LNCaP clone FGC (cell line): ENCODE measurements at regions not wholly inside any gene's neighbourhood (a gene's known extent, or its start where the extent isn't known, plus 50 kb on each side); places are given as distances from the start of the nearest gene placed in this dataset.

Experiments used
- DNase-seq: peaks from one replicate; pipeline ENCODE4 v3.0.0-alpha.2; 2011; ENCODE audit warnings: low read depth
- H3K4me3 ChIP-seq: 2 replicates; pipeline ENCODE4 v1.5.1; 2011; ENCODE audit warnings: mild to moderate bottlenecking, low read depth, low read length, control low read depth
- TF ChIP-seq, protein P1 (sequence below): IDR thresholded peaks from 2 replicates; pipeline ENCODE4 v1.5.1; 2012; ENCODE audit warnings: mild to moderate bottlenecking; ENCODE audit not compliant: control insufficient read depth, insufficient read depth; ENCODE audit errors: extremely low read depth

- TF ChIP-seq, protein P1, sequence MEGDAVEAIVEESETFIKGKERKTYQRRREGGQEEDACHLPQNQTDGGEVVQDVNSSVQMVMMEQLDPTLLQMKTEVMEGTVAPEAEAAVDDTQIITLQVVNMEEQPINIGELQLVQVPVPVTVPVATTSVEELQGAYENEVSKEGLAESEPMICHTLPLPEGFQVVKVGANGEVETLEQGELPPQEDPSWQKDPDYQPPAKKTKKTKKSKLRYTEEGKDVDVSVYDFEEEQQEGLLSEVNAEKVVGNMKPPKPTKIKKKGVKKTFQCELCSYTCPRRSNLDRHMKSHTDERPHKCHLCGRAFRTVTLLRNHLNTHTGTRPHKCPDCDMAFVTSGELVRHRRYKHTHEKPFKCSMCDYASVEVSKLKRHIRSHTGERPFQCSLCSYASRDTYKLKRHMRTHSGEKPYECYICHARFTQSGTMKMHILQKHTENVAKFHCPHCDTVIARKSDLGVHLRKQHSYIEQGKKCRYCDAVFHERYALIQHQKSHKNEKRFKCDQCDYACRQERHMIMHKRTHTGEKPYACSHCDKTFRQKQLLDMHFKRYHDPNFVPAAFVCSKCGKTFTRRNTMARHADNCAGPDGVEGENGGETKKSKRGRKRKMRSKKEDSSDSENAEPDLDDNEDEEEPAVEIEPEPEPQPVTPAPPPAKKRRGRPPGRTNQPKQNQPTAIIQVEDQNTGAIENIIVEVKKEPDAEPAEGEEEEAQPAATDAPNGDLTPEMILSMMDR = no peak
- no peak overlapping the region for H3K4me3 ChIP-seq
- DNase-seq = no peak
These were observed 62.9 kb downstream of the ACKR3 start for GRCh38 chr2:236632295-236633218.

DNA sequence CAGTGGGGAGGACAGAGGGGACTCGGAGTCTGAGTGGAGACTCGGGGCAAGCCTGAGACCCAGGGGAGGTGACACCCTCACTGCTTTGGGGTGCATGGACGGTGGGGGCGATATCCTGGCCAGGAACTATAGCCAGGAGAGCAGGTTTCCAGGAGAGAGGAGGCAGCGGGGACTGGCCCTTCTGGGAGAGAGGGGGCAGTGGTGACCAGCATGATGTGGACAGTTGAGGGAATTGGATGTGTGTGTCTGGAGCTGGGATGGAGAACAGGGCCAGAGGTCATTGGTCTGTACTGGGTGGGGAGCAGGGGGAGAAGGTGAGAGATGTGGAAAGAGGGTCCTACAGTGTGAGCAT, 63.6 kb downstream of the ACKR3 start:
- no peak for DNase-seq
- no peak overlapping the region for H3K4me3 ChIP-seq
- TF ChIP-seq, protein P1 = no peak

DNA sequence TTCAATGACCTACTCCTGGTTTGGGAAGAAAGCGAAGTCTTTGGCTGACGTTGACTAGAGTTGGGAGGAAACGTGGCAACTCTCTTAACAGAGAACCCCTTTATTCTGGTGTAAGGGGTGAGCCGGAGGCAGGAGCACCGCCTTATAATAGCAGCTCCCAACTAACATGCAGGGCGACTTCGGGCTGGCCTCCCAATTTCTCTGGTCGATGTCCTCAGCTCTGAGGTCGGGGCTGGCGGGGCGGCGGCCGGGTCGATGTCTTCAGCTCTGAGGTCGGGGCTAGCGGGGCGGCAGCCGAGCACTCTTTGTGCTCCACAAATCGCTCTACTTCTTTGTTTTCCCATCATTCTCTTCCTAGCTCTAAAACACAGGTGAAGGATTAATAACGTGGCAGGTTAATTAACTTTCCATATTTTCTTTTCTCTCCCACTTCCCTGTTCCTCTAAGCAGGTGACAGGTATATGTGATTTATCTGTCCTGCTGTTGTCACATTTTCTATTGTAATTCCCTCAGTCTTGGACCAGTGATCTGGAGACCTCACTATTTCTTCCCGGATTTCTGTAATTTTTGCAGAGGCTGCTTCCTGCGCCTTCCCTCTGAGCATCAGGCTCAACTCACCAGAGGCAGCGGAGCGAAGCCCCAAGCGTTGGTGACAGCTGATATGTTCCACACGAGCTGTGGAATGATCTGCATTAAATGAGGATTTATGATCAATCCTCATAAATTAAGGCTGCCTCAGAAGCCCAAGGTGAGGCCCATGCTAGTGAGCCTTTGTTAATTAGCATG, 64.3 kb downstream of the ACKR3 start:
- H3K4me3 ChIP-seq = no peak overlapping the region
- TF ChIP-seq, protein P1 = no peak
- DNase-seq = no peak

DNA sequence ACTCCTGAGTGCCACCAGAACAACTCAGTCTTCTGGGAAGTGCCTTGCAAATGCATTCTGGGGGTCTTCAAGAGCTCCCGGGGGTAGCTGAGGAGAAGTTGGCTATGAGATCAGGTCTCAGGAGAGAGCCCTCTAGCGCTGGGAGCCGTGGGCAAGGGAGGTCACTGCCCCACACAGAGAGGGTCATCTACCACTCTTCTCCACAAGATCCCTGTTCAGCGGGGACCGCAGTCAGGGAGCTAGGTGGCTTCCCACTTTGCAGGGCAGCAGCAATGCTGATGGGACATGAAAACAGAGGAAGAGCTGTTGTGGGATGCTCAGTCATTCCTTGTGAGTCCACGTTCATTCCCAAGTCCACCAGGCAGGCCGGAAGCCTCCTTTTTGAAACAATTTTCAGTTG, 66.6 kb downstream of the ACKR3 start:
- TF ChIP-seq, protein P1 = no peak
- DNase-seq = no peak

DNA sequence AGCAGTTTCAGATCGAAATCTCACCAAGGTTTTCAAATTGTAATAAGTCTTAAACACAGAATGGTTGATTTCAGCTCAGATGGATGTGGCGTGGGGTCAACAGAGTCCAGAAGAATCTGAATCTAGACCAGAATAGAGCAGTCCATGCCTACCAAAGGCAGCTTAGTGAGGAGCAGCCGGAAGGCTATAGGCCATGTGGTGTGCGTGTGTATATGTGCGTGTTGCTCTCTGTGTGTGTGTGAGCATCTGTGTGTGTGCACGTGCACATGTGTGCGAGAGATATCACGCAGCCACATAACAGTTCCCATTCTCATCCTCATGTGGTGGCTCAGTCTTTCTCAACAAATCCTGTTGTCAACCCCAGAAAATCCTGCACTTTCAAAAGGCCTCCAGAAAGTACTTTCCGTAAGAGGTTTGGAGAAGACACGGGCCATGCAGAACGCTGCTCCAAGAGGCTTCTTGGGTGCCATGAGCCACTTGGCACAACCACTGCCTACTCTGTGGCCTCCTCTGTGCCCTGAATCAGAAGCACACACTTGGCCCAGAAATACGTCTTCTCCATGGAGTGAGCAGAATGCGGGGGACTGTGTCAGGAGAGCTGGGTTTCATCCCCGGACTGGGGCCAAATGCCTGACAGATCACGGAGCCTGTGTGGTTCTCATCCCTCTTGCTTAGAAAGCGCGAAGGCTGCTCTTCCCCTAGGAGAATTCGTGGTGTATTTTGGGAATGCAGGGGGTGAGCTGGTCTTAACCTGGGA, 67.3 kb downstream of the ACKR3 start:
- TF ChIP-seq, protein P1 = no peak
- no peak for DNase-seq
- H3K4me3 ChIP-seq = no peak overlapping the region

More for the DNA sequence above, 66.6 kb downstream of the ACKR3 start:
- H3K4me3 ChIP-seq = no peak overlapping the region

GRCh38 chr2:236637686-236638569, 68.3 kb downstream of the ACKR3 start:
- TF ChIP-seq, protein P1 = no peak
- DNase-seq = no peak

More at GRCh38 chr2:236637686-236638569, 68.3 kb downstream of the ACKR3 start:
- H3K4me3 ChIP-seq = no peak overlapping the region
